GM23338 (cell line): ENCODE measurements at regions not wholly inside any gene's neighbourhood (a gene's known extent, or its start where the extent isn't known, plus 50 kb on each side); places are given as distances from the start of the nearest gene placed in this dataset.

Source experiments
- ATAC-seq: fragments of 200-7000 bp; cut with Tn5 transposase; 3 replicates; pipeline ENCODE4 v1.9.1; 2020
- DNase-seq: peaks from one replicate; pipeline ENCODE4 v3.0.0-alpha.2; 2015; ENCODE audit warnings: low spot score
- H2AFZ ChIP-seq: fragments of 200-600 bp; sonication (generic); 2 replicates; pipeline ENCODE4 v1.8.0; 2016; ENCODE audit warnings: antibody characterized with exemption, mild to moderate bottlenecking, moderate library complexity
- H3F3A ChIP-seq: fragments of 200-600 bp; sonication (generic); replicated peaks from 2 replicates; pipeline ENCODE4 v1.8.0; 2017; ENCODE audit warnings: antibody characterized with exemption, mixed run types, low read depth
- H3K27ac ChIP-seq: fragments of 200-600 bp; sonication (generic); 2 replicates; pipeline ENCODE4 v1.6.1; 2016; ENCODE audit warnings: low read depth
- H3K27me3 ChIP-seq: fragments of 200-600 bp; sonication (generic); 2 replicates; pipeline ENCODE4 v1.8.0; 2016; ENCODE audit warnings: mild to moderate bottlenecking, mixed run types, moderate library complexity; ENCODE audit not compliant: insufficient read depth
- H3K36me3 ChIP-seq: fragments of 200-600 bp; sonication (generic); 2 replicates; pipeline ENCODE4 v1.8.0; 2016; ENCODE audit warnings: mild to moderate bottlenecking; ENCODE audit not compliant: insufficient read depth
- H3K4me1 ChIP-seq: fragments of 200-600 bp; sonication (generic); 2 replicates; pipeline ENCODE4 v1.8.0; 2016; ENCODE audit warnings: mild to moderate bottlenecking, moderate library complexity; ENCODE audit not compliant: insufficient read depth
- H3K4me2 ChIP-seq: fragments of 200-600 bp; sonication (generic); 2 replicates; pipeline ENCODE4 v1.7.1; 2017; ENCODE audit warnings: mixed run types
- H3K4me3 ChIP-seq: fragments of 200-600 bp; sonication (generic); 2 replicates; pipeline ENCODE4 v1.6.1; 2016; ENCODE audit warnings: mixed run types
- H3K79me2 ChIP-seq: fragments of 200-600 bp; sonication (generic); replicated peaks from 2 replicates; pipeline ENCODE4 v1.8.0; 2017; ENCODE audit warnings: mild to moderate bottlenecking; ENCODE audit not compliant: insufficient read depth
- H3K9me2 ChIP-seq: fragments of 200-600 bp; sonication (generic); 2 replicates; pipeline ENCODE4 v1.8.0; 2017; ENCODE audit not compliant: insufficient read depth
- H4K20me1 ChIP-seq: fragments of 200-600 bp; sonication (generic); replicated peaks from 2 replicates; pipeline ENCODE4 v1.8.0; 2017; ENCODE audit warnings: mild to moderate bottlenecking; ENCODE audit not compliant: insufficient read depth
- H3K27ac Mint-ChIP-seq: 2 replicates; pipeline ENCODE4 v1.8.0; 2020; ENCODE audit warnings: inconsistent platforms, mild to moderate bottlenecking, moderate library complexity, mixed read lengths
- H3K27me3 Mint-ChIP-seq: 3 replicates; pipeline ENCODE4 v1.8.0; 2022; ENCODE audit warnings: low read depth, mild to moderate bottlenecking, moderate library complexity, mixed read lengths, inconsistent platforms; ENCODE audit not compliant: insufficient read depth, poor library complexity
- H3K36me3 Mint-ChIP-seq: 3 replicates; pipeline ENCODE4 v1.8.0; 2021; ENCODE audit warnings: low read depth, mild to moderate bottlenecking, inconsistent platforms, moderate library complexity, mixed read lengths
- H3K4me1 Mint-ChIP-seq: 3 replicates; pipeline ENCODE4 v1.8.0; 2020; ENCODE audit warnings: mild to moderate bottlenecking, inconsistent platforms, mixed read lengths
- H3K4me3 Mint-ChIP-seq: 3 replicates; pipeline ENCODE4 v1.8.0; 2021; ENCODE audit warnings: moderate library complexity, mild to moderate bottlenecking, inconsistent platforms, mixed read lengths
- H3K9me3 Mint-ChIP-seq: 3 replicates; pipeline ENCODE4 v1.8.0; 2020; ENCODE audit warnings: moderate library complexity, mild to moderate bottlenecking, inconsistent platforms, mixed read lengths
- ETS1 ChIP-seq: IDR thresholded peaks from 2 replicates; pipeline ENCODE4 v1.6.1; 2016; ENCODE audit warnings: antibody characterized with exemption
- EZH2 ChIP-seq: fragments of 200-600 bp; sonication (generic); IDR thresholded peaks from one replicate; pipeline ENCODE4 v1.8.0; 2017; ENCODE audit warnings: antibody characterized with exemption, mild to moderate bottlenecking, low read depth; ENCODE audit not compliant: unreplicated experiment
- EZH2phosphoT487 ChIP-seq: fragments of 200-600 bp; sonication (generic); IDR thresholded peaks from one replicate; pipeline ENCODE4 v1.8.1; 2018; ENCODE audit warnings: antibody characterized with exemption; ENCODE audit not compliant: unreplicated experiment
- JUNB ChIP-seq: IDR thresholded peaks from one replicate; pipeline ENCODE4 v1.6.1; 2016; ENCODE audit warnings: antibody characterized with exemption; ENCODE audit not compliant: unreplicated experiment
- NANOG ChIP-seq: IDR thresholded peaks from 2 replicates; pipeline ENCODE4 v1.6.1; 2016; ENCODE audit warnings: antibody characterized with exemption, borderline replicate concordance
- POLR2AphosphoS5 ChIP-seq: IDR thresholded peaks from 2 replicates; pipeline ENCODE4 v1.6.1; 2016; ENCODE audit warnings: antibody characterized with exemption, low read depth
- REST ChIP-seq: IDR thresholded peaks from one replicate; pipeline ENCODE4 v1.6.1; 2018; ENCODE audit warnings: antibody characterized with exemption; ENCODE audit not compliant: unreplicated experiment
- STAT1 ChIP-seq: IDR thresholded peaks from one replicate; pipeline ENCODE4 v1.6.1; 2016; ENCODE audit warnings: antibody characterized with exemption; ENCODE audit not compliant: unreplicated experiment
- ZNF114 ChIP-seq: fragments of 250-450 bp; sonication (Bioruptor Pico); IDR thresholded peaks from 2 replicates; pipeline ENCODE4 v1.5.0; 2020; ENCODE audit warnings: mild to moderate bottlenecking, moderate library complexity
- ZNF331 ChIP-seq: fragments of 250-450 bp; sonication (Bioruptor Pico); IDR thresholded peaks from 2 replicates; pipeline ENCODE4 v1.5.0; 2020; ENCODE audit warnings: low read depth, mild to moderate bottlenecking, moderate library complexity
- TF ChIP-seq, protein P1 (sequence below), 2 experiments: fragments of 200-600 bp in 1 of 2; sonication (generic) in 1 of 2; conservative IDR thresholded peaks; 2 replicates each; pipeline versions ENCODE4 v1.5.1 to v1.6.1; 2016 to 2017; ENCODE audit warnings: antibody characterized with exemption in 2 of 2, low read depth in 2 of 2, mild to moderate bottlenecking in 2 of 2, moderate library complexity in 1 of 2

DNA sequence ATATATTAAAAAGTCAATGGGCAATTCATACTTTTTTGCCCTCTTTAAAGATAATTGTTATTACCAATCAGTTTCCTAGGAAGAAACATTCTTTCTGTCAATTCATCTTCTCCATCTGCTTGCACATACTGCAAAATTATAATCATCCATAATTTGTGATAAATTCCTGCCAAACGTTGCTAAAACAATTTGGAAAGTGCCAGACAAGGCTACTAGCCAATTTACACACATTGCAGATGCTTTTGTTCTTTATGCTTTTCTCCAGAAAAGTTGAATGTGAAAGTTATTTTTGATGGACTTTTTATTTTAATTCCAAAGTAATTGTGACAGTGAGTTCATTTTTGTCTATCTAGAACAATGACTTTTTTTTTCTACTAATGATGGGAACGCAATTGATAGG lies 992.8 kb upstream of the ADGRL2 start (continued):
- TF ChIP-seq REST: no peak
- no peak for TF ChIP-seq POLR2AphosphoS5
- TF ChIP-seq, protein P1, sequence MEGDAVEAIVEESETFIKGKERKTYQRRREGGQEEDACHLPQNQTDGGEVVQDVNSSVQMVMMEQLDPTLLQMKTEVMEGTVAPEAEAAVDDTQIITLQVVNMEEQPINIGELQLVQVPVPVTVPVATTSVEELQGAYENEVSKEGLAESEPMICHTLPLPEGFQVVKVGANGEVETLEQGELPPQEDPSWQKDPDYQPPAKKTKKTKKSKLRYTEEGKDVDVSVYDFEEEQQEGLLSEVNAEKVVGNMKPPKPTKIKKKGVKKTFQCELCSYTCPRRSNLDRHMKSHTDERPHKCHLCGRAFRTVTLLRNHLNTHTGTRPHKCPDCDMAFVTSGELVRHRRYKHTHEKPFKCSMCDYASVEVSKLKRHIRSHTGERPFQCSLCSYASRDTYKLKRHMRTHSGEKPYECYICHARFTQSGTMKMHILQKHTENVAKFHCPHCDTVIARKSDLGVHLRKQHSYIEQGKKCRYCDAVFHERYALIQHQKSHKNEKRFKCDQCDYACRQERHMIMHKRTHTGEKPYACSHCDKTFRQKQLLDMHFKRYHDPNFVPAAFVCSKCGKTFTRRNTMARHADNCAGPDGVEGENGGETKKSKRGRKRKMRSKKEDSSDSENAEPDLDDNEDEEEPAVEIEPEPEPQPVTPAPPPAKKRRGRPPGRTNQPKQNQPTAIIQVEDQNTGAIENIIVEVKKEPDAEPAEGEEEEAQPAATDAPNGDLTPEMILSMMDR (conservative IDR thresholded peaks at IDR 0.05; ENCODE audit: low read depth in 2 of 2): no peak
- no peak for TF ChIP-seq EZH2
- TF ChIP-seq ETS1: no peak
- no peak for TF ChIP-seq NANOG
- no peak for TF ChIP-seq EZH2phosphoT487

- no peak for DNase-seq
- Mint-ChIP-seq H3K4me3 (no peak overlapping the region), H3K36me3 (no peaks in the 10 kb centered on the region), H3K9me3 (no peaks in the 10 kb centered on the region), H3K4me1 (no peaks in the 10 kb centered on the region), H3K27ac (no peak overlapping the region), H3K27me3 (no peaks in the 10 kb centered on the region)
- Histone ChIP-seq H3K9me2 (no peaks in the 10 kb centered on the region; the same call in 1 of the 2 replicates), H3K27me3 (no peaks in the 10 kb centered on the region), H3F3A (no peaks in the 10 kb centered on the region), H3K79me2 (no peaks in the 10 kb centered on the region), H3K27ac (no peak overlapping the region), H3K4me2 (no peak overlapping the region), H3K4me1 (no peaks in the 10 kb centered on the region), H4K20me1 (no peaks in the 10 kb centered on the region), H3K36me3 (no peaks in the 10 kb centered on the region), H2AFZ (no peak overlapping the region), H3K4me3 (no peak overlapping the region)
- no peak for ATAC-seq
- TF ChIP-seq ZNF331 (no peak), JUNB (no peak), STAT1 (no peak), ZNF114 (CRISPR knock-in tag) (no peak)
These were observed 994.3 kb upstream of the ADGRL2 start for GRCh38 chr1:80806431-80806830.
